ENCODE measurements at regions not wholly inside any gene's neighbourhood (a gene's known extent, or its start where the extent isn't known, plus 50 kb on each side); places are given as distances from the start of the nearest gene placed in this dataset.

- Histone ChIP-seq H3K36me3 (no peaks in the 10 kb centered on the region), H3K27me3 (no peaks in the 10 kb centered on the region), H3K27ac (no peak overlapping the region), H3K9me3 (peaks cover 0 to 15% of the 10 kb centered on the region in 2 donors), H3K4me3 (no peak overlapping the region), H3K4me1 (no peaks in the 10 kb centered on the region)
- DNase-seq = no peak
- TF ChIP-seq CTCF (IDR thresholded peaks at IDR 0.05) = no peak
- intact Hi-C loops (cut with DNase I) = no loop called here
- no peak for ATAC-seq
Observed at GRCh38 chrX:1034717-1035116, 177.7 kb downstream of the CRLF2 start.

GRCh38 chrX:1031521-1032430, 180.7 kb downstream of the CRLF2 start:
- no peak overlapping the region for H3K4me3 ChIP-seq
- TF ChIP-seq CTCF (IDR thresholded peaks at IDR 0.05) = no peak
- intact Hi-C loops (cut with DNase I) = no loop called here
- H3K36me3 ChIP-seq = no peaks in the 10 kb centered on the region
- no peak overlapping the region for H3K27ac ChIP-seq
- no peaks in the 10 kb centered on the region for H3K4me1 ChIP-seq
- no peaks in the 10 kb centered on the region for H3K27me3 ChIP-seq
- H3K9me3 ChIP-seq = peaks cover 0 to 6% of the 10 kb centered on the region in 2 donors
- no peak for DNase-seq
- no peak for ATAC-seq

- TF ChIP-seq CTCF (IDR thresholded peaks at IDR 0.05) = no peak
- no peaks in the 10 kb centered on the region for H3K36me3 ChIP-seq
- H3K27ac ChIP-seq = no peak overlapping the region
- no peak overlapping the region for H3K4me3 ChIP-seq
- ATAC-seq (no peak), DNase-seq (no peak)
- intact Hi-C loops (cut with DNase I) = no loop called here
- H3K4me1 ChIP-seq = no peaks in the 10 kb centered on the region
- no peaks in the 10 kb centered on the region for H3K27me3 ChIP-seq
- H3K9me3 ChIP-seq = peaks cover 0 to 3% of the 10 kb centered on the region in 2 donors
Observed at GRCh38 chrX:1029494-1029893, 183.0 kb downstream of the CRLF2 start.

- Histone ChIP-seq H3K36me3 (no peaks in the 10 kb centered on the region), H3K4me1 (no peaks in the 10 kb centered on the region), H3K27ac (no peak overlapping the region), H3K4me3 (no peak overlapping the region), H3K9me3 (no peaks in the 10 kb centered on the region), H3K27me3 (no peaks in the 10 kb centered on the region)
- TF ChIP-seq CTCF (IDR thresholded peaks at IDR 0.05) = no peak
- intact Hi-C loops (cut with DNase I) = no loop called here
- DNase-seq = no peak
- ATAC-seq = no peak
Observed at GRCh38 chrX:1027680-1028079, 184.8 kb downstream of the CRLF2 start.

- Histone ChIP-seq H3K27ac (no peak overlapping the region), H3K9me3 (no peaks in the 10 kb centered on the region), H3K4me3 (no peak overlapping the region), H3K27me3 (no peaks in the 10 kb centered on the region), H3K4me1 (no peaks in the 10 kb centered on the region), H3K36me3 (no peaks in the 10 kb centered on the region)
- intact Hi-C loops (cut with DNase I) = no loop called here
- DNase-seq = no peak
- no peak for ATAC-seq
- TF ChIP-seq CTCF (IDR thresholded peaks at IDR 0.05) = no peak
Observed at GRCh38 chrX:1027133-1027532, 185.3 kb downstream of the CRLF2 start.
